ENCODE measurements at regions not wholly inside any gene's neighbourhood (a gene's known extent, or its start where the extent isn't known, plus 50 kb on each side); places are given as distances from the start of the nearest gene placed in this dataset.

DNA sequence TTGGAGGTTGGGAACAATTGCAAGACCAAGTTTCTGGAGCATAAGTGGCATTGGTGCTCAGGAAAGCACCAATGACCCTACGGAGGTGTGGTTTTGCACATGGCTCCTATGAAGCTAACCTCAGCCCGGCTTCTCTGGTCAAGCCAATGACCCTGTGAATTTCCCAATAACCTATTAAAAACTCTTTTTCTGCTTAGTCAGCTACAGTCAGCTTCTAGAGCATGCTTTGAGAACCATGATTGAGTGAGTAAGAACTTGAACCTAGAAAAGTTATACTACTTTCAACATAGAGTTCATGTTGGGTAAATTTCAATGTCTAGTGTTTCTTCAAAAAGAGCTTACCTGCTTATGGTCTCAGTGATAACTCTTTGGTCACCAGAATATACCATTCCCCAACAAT lies 163.2 kb downstream of the RSL24D1 start:
- no peak for DNase-seq (ENCODE audit: low read depth)
- no peak overlapping the region for H3K4me3 ChIP-seq (ENCODE audit: low read depth, low read length)
- TF ChIP-seq CTCF (IDR thresholded peaks at IDR 0.05; ENCODE audit: insufficient read depth, low read depth, low read length), result no peak

GRCh38 chr15:55031727-55032126 lies 165.0 kb downstream of the RSL24D1 start:
- TF ChIP-seq CTCF (IDR thresholded peaks at IDR 0.05; ENCODE audit: insufficient read depth, low read depth, low read length), result no peak
- DNase-seq (ENCODE audit: low read depth), result no peak
- H3K4me3 ChIP-seq (ENCODE audit: low read depth, low read length), result no peak overlapping the region

- TF ChIP-seq CTCF (IDR thresholded peaks at IDR 0.05; ENCODE audit: insufficient read depth, low read depth, low read length), result no peak
- no peak overlapping the region for H3K4me3 ChIP-seq (ENCODE audit: low read depth, low read length)
- DNase-seq (ENCODE audit: low read depth), result no peak
These were observed 170.4 kb downstream of the RSL24D1 start for GRCh38 chr15:55026381-55026780.

DNA sequence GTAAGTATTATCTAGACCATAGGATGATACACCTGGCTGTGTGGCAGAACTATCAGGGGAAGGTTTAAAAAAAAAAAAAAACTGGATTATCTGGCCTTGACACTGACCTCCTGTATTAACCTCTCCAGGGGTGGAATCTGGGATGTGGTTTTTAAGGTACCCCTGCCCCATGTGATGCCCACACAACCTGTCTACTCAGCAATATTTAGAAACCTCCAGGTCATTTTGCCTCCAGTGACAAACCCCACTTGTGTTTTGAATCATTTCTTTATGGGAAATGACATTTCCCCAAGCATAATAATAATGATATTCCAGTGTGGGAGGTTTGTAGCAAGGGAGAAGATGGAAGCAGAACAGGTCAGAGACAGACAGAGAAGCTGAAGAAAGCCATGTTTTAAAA lies 179.1 kb downstream of the RSL24D1 start:
- TF ChIP-seq CTCF (IDR thresholded peaks at IDR 0.05; ENCODE audit: insufficient read depth, low read depth, low read length), result no peak
- no peak overlapping the region for H3K4me3 ChIP-seq (ENCODE audit: low read depth, low read length)
- no peak for DNase-seq (ENCODE audit: low read depth)

- no peak for DNase-seq (ENCODE audit: low read depth)
- H3K4me3 ChIP-seq (ENCODE audit: low read depth, low read length), result no peak overlapping the region
- no peak for TF ChIP-seq CTCF (IDR thresholded peaks at IDR 0.05; ENCODE audit: insufficient read depth, low read depth, low read length)
These were observed 180.5 kb downstream of the RSL24D1 start for GRCh38 chr15:55016225-55016624.

- TF ChIP-seq CTCF (IDR thresholded peaks at IDR 0.05; ENCODE audit: insufficient read depth, low read depth, low read length), result no peak
- H3K4me3 ChIP-seq (ENCODE audit: low read depth, low read length), result no peak overlapping the region
- DNase-seq (ENCODE audit: low read depth), result no peak
These were observed 181.7 kb downstream of the RSL24D1 start for GRCh38 chr15:55015093-55015445.

DNA sequence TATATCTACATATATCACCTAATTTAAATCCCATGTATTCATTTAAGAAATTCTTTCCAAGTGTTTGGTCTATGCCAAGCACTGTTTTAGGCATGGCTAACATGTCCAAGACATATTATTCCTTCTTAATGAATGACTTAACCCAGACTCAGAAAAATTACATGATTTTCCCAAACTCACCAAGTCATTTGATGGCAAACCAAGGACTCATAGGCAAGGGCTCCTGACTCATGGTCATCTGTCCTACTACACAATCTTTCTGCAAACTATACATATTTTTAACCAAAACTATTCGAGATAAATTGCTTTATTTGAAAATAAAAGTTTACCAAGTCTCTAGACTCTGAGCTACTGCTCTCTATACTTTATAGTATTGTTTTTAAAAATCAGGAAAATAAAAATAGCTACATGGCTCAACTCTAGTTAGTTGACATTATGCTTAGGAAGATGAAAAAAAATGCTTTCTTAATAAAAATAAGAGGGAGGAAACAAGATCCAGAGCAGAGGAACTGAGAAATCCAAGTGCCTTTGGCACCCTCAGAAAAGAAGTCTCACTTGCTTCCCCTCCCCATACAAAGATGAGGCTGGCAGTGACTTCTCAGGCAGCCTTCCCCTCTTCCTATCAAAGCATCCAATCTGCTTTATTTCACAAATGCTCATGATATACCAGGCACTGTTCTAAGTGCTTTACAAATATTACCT lies 182.2 kb downstream of the RSL24D1 start:
- DNase-seq (ENCODE audit: low read depth), result no peak
- TF ChIP-seq CTCF (IDR thresholded peaks at IDR 0.05; ENCODE audit: insufficient read depth, low read depth, low read length), result no peak
- H3K4me3 ChIP-seq (ENCODE audit: low read depth, low read length), result no peak overlapping the region

Data from fibroblast of villous mesenchyme (primary cell).